Choroid plexus epithelial cell (primary cell): ENCODE measurements at regions not wholly inside any gene's neighbourhood (a gene's known extent, or its start where the extent isn't known, plus 50 kb on each side); places are given as distances from the start of the nearest gene placed in this dataset.

ENCODE experiments used
- DNase-seq: peaks from one replicate; pipeline ENCODE4 v3.0.0-alpha.2; 2010; ENCODE audit warnings: low read depth
- H3K4me3 ChIP-seq: 2 replicates; pipeline ENCODE4 v1.5.1; 2011; ENCODE audit warnings: low read depth, mild to moderate bottlenecking, control low read depth, low read length, moderate library complexity
- TF ChIP-seq, protein P1 (sequence below): conservative IDR thresholded peaks from 2 replicates; pipeline ENCODE4 v1.5.1; 2011; ENCODE audit warnings: low read depth, mild to moderate bottlenecking, control low read depth, inconsistent platforms, low read length, moderate library complexity

DNA sequence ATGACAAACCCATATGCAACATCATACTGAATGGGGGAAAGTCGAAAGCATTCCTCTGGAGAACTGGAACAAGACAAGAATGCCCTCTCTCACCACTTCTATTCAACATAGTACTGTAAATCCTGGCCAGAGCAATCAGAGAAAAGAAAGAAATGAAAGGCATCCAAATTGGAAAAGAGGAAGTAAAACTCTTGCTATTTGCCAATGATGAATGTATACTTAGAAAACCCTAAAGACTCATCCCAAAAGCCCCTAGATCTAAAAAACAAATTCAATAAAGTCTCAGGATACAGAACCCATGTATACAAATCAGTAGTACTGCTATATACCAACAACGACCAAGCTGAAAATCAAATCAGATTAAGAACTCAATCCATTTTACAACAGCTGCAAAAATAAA is 66.9 kb downstream of the SPATA31C2 start:
- no peak overlapping the region for H3K4me3 ChIP-seq
- no peak for DNase-seq
- TF ChIP-seq, protein P1, sequence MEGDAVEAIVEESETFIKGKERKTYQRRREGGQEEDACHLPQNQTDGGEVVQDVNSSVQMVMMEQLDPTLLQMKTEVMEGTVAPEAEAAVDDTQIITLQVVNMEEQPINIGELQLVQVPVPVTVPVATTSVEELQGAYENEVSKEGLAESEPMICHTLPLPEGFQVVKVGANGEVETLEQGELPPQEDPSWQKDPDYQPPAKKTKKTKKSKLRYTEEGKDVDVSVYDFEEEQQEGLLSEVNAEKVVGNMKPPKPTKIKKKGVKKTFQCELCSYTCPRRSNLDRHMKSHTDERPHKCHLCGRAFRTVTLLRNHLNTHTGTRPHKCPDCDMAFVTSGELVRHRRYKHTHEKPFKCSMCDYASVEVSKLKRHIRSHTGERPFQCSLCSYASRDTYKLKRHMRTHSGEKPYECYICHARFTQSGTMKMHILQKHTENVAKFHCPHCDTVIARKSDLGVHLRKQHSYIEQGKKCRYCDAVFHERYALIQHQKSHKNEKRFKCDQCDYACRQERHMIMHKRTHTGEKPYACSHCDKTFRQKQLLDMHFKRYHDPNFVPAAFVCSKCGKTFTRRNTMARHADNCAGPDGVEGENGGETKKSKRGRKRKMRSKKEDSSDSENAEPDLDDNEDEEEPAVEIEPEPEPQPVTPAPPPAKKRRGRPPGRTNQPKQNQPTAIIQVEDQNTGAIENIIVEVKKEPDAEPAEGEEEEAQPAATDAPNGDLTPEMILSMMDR, result no peak

DNA sequence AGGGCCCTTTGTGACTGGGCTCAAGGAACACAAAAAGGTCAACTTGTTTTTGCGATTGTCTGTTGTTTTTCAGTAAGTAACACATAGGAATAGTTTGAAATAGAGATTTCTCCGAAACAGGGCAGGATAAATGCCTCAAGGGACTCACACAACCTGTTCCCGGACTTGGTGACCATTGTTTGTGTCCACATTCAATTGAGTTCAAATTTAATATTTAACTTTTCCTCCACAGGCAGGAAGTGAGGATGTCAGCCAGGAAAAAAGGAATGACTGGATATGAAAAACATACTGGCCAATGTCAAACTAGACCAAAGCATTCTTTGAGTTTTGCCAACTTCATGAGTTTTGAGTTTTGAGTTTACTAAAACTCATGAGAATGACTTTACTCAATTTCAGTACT is 72.7 kb downstream of the SPATA31C2 start:
- DNase-seq, result no peak
- TF ChIP-seq, protein P1, result no peak

DNA sequence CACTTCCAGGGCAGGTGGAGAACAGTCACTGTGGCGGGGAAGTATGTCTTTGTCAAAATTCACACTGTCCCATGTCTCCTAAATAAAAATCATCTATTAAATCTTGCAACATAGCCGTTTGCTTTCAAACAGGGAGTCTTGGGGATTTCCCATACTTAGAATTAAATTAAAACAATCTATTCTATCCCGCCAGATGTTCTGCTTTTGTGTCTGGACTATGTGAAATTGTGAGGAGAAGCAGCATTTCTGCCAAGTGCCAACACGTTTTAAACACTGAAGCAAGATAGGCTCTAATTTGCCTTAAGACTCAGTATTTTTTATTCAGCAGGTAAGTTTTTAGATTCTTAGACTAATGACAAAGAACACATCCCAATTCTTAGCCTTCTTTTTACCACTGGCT is 73.7 kb downstream of the SPATA31C2 start:
- TF ChIP-seq, protein P1, result no peak
- H3K4me3 ChIP-seq, result no peak overlapping the region
- DNase-seq, result no peak

More for the DNA sequence above, 72.7 kb downstream of the SPATA31C2 start:
- H3K4me3 ChIP-seq, result no peak overlapping the region

DNA sequence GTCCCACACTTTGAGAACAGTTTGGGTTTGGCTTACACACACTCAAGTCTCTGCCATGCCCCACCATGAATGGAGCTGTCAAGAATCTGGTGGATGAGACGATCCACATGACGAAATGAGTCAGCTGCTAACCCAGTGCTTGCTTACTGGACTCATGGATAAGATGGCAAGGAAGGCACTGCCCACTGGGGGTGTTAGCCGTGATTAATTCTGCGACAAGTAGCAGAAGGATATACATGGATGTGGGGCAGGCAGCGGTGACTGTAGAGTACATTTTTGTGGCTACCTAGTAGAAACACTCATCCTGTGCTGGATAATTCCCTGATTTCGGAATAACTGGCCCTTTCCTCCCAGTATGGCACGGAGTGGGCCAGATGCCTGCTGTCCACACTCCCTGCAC is 77.5 kb downstream of the SPATA31C2 start:
- TF ChIP-seq, protein P1, result no peak
- no peak overlapping the region for H3K4me3 ChIP-seq
- no peak for DNase-seq

DNA sequence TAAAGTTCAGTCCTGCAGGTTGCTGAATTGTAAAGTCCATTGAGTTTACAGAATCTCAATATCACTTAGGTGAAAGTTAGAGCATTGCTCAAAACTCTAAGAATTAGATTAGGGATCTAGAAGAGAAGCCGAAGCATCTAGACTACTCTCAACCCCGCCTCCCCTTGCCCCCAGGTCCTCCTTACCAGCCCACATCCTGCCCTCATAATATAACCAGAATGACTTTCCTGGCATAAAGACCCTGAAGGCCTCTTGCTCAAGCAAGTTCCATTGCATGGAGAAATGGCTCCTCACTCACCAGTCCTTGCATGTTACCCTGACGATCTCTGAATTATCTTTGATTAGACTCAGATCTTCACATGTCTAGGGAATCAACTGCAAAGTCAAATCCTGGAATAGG is 78.8 kb downstream of the SPATA31C2 start:
- TF ChIP-seq, protein P1, result no peak
- no peak for DNase-seq
- H3K4me3 ChIP-seq, result no peak overlapping the region

DNA sequence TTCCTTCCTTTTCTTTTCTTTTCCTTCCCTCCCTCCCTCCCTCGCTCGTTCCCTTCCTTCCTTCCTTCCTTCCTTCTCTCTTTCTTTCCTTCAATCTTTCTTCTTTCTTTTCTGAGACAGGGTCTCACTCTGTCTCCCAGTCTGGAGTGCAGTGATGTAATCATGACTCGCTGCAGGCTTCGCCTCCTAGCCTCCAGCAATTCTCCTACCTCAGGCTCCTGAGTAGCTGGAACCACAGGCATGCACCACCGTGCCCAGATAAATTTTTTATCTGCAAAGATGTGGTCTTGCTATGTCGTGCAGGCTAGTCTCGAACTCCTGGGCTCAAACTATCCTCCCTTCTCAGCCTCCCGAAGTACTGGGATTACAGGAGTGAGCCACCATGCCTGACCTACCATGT is 81.4 kb downstream of the SPATA31C2 start:
- TF ChIP-seq, protein P1, result no peak
- DNase-seq, result peak; percentile 64
- H3K4me3 ChIP-seq, result no peak overlapping the region

DNA sequence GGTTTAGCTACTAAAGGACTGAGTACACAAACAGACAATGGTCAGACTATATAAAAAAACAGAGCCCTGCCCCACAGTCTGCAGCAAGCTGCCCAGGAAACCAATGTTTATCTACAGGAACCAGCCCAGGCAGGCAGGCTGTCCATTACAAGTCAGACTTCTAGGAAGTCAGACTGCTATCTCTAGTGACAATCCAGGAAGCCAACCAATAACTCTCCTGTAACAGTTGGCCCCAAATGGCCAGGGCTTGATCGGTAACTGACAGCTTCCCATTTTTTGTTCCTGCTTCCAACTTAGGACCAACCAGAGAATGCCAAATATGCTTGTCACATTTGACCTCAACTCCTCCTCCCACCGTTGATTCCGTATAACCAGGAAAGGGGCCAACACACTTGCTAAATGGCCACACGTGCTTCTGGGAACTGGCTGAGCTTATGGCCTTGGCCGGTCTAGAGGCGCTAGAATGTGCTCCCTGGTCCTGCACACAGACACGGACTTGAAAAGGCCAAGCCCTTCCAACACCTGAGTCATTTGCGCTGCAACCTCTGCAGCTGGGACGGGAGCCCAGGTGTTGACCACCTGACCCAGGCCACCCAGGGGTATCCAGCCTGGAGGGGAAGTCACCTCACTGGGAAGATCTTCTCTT is 79.6 kb upstream of the CDK20 start:
- DNase-seq, result no peak
- no peak overlapping the region for H3K4me3 ChIP-seq
- TF ChIP-seq, protein P1, result no peak
